ENCODE measurements at regions not wholly inside any gene's neighbourhood (a gene's known extent, or its start where the extent isn't known, plus 50 kb on each side); places are given as distances from the start of the nearest gene placed in this dataset.
A peak's percentile ranks its signal among the peaks of the same experiment; 100 is the strongest.

- DNase-seq (ENCODE audit: low read depth, low spot score): no peak
Observed at GRCh38 chr20:58162986-58163385, 65.5 kb downstream of the ANKRD60 start.

GRCh38 chr20:58161192-58161591 is 67.3 kb downstream of the ANKRD60 start:
- DNase-seq (ENCODE audit: low read depth, low spot score): no peak

- DNase-seq (ENCODE audit: low read depth, low spot score): no peak
Observed at GRCh38 chr20:58160451-58161061, 67.9 kb downstream of the ANKRD60 start.

DNA sequence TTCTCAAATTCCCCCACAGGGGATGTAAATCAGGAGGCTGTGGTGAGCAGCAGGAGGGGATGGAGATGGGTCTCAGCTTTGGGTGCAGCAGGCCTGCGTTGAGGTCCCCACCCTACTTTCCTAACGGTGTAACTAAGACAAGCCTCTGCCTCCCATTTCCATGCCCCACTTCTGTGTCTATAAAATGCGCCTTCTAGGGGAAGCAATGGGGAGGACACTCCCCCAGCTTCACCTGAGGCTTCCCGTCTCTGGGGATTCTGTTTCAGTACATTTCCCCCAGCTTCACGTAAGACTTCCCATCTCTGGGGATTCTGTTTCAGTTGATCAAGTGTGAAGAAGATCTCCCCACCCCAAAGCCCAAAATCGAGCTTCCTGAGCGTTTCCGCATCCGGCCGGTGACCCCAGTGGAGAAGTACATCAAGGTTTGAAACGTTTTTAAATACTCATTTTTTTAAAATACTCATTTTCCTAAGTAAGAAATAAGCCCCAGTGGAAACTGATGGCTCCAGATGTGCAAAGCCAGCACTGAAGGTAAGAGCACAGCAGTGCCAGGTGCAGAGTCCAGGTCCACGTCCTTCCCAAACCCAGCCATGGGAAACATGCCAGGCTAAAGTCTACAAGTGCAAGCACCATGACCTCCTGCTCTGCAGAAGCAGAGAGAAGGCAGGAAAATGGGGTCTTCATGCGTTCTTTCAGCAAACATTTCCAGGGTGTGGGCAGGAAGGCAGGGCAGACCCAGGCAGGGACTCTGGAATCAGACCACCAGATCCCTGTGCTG is 73.1 kb downstream of the ANKRD60 start:
- DNase-seq (ENCODE audit: low read depth, low spot score): no peak

DNA sequence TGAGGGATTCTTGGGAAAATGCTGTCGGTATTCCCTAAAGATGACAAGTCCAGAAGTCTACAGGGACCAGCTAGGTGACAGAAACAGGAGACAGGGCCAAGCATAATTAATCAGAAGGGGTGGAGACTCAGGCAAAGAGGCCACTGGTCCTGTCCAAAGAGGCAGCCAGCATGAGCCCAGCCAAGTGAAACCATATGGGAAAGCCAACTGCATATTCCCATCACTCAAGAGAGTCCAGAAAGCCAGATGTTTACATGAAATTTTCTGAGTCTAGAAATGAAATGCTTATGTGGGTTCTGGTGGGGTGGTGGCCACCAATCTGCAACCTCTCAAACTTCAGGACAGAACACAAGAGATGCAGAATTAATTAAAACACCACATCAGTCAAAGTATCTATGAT is 74.3 kb downstream of the ANKRD60 start:
- DNase-seq (ENCODE audit: low read depth, low spot score): no peak

GRCh38 chr20:58153121-58153520 is 75.3 kb downstream of the ANKRD60 start:
- no peak for DNase-seq (ENCODE audit: low read depth, low spot score)

DNA sequence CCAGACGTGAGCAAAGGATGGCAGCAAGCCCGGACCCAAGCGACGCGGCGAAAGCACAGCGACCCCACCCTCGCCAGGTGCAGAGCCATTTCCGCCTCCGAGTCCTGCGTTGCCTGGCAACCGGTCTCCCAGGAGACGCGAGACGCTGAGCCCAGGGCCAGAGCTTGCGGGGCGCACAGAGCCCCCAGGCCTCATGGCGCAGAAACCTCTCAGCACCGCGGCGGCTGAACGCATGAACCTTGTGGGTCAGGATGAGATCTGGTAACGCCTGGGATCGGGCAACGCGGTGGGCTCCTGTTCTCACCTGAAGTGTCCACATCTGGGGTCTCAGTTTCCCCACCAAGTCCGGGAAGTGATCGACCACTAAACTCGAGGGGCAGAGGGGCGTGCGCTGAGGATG is 77.7 kb downstream of the ANKRD60 start:
- peak; percentile 56 for DNase-seq (ENCODE audit: low read depth, low spot score)

DNA sequence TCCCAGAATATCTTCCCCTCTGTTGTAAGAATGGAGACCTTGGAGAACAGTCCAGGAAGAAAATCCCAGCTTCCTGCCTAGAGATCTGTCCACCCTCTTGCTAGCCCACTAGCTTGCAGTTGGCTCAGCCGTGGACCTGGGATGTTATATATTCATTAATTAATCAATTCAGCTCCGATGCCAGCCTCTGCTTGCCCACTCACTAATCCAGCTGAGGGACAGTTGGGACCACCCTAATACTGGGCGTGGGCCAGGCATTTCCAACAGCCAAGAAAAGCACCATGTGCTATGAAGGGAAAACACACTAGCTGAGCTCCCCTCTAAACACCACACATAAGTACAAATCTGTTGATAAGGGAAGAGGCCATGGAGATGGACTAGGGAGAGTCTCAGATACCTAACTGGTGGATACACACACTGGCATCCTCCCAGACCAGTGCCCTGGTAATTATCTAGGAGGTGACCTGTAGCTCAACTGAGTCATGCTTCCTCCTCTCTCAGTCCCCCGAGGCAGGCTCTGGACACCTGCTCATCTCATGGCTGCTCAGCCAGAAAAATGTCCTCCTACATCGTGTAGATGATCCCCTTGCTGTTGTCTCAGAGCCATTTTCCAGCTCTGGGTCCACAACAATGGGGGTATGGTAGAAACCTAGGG is 78.9 kb downstream of the ANKRD60 start:
- no peak for DNase-seq (ENCODE audit: low read depth, low spot score)

GRCh38 chr20:58148891-58149290 is 79.6 kb downstream of the ANKRD60 start:
- no peak for DNase-seq (ENCODE audit: low read depth, low spot score)

GRCh38 chr20:58147628-58148370 is 80.7 kb downstream of the ANKRD60 start:
- DNase-seq (ENCODE audit: low read depth, low spot score): no peak

GRCh38 chr20:58146746-58147140 is 81.7 kb downstream of the ANKRD60 start:
- no peak for DNase-seq (ENCODE audit: low read depth, low spot score)

GRCh38 chr20:58146081-58146745 is 82.2 kb downstream of the ANKRD60 start:
- DNase-seq (ENCODE audit: low read depth, low spot score): no peak

DNA sequence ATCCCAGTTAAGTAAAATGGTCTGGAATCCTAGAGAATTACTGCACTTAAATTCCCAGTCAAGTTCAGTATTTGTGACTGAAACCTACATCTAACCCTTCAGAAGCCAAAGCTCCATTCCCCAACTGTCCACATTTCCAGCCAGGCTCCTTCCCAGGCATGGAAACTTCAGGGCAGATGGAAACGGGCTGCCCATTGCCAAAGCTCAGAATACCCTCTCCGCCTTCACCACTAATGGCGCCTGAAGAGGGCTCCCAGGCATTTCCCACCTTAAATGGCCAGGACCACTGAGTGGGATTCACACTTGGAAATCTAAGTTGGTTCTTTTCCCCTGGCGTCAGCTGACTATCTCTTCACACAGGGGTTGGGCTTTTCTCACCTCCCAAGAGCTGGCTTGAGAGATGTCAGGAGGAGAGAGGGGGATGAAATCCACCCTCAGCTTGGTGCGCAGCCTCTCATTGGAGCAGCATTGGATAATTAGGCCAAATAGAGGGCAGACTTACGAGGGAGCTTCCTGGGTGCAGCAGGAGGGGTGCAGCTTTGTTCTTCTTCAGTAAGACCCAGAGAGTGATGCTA is 82.9 kb downstream of the ANKRD60 start:
- DNase-seq (ENCODE audit: low read depth, low spot score): no peak

- DNase-seq (ENCODE audit: low read depth, low spot score): no peak
Observed at GRCh38 chr20:58144096-58144495, 84.4 kb downstream of the ANKRD60 start.

GRCh38 chr20:58143531-58143930 is 84.9 kb downstream of the ANKRD60 start:
- no peak for DNase-seq (ENCODE audit: low read depth, low spot score)

DNA sequence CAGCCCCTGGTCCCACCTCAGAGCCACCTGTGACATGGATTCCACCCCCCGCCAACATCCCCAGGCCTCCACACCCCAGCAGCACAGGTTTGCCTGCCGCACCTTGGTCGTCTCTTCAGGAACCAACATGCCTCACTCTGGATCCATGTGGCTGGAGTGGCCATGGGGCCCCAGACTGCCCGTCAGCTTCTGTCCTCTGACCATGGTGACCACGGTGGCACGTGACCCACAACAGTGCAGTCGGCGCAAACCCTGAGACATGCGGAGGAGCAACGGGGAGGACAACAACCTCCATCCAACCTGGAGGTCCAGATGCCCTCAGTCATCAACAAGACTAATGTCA is 85.6 kb downstream of the ANKRD60 start:
- DNase-seq (ENCODE audit: low read depth, low spot score): no peak

DNA sequence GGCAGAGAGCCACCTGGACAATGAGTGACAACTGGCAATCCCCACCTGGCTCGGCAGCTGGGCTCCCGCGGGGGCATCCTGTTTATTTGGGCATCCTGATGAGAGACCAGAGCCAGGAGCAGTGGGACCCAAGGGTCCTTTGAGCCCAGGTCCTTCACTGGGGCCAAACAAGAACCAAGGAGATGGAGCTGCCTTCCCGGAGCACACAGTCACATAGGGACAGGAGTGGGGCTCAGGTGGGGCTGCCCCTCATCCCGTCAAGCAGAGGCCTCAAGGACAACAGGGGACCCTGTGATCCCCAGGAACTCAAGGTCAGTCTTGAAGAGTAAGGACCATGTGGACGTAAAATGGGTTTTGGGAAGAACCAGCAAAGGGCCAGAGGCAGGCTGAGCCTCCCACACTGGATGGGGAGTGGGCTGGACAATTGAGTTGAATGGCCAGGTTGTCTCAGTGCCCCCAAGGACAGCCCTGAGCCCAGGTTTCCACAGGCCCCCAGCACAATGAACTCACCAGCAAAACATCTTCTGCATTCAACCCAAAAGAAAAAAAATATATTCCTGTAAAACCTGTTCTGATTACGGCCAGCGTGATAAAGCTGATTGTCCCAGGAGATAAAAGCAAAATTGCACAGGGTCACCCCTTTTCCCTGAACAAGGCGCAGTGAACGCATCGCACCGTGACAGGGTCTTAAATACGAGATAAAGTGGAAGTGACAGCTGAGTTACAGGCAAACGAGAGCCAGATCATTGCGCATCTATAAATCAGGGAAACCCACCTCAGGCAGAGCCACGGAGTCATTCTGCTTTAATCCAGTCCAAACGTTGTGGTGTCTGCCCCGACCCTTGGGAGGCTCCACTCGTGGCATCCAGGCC is 86.2 kb downstream of the ANKRD60 start:
- DNase-seq (ENCODE audit: low read depth, low spot score): no peak

DNA sequence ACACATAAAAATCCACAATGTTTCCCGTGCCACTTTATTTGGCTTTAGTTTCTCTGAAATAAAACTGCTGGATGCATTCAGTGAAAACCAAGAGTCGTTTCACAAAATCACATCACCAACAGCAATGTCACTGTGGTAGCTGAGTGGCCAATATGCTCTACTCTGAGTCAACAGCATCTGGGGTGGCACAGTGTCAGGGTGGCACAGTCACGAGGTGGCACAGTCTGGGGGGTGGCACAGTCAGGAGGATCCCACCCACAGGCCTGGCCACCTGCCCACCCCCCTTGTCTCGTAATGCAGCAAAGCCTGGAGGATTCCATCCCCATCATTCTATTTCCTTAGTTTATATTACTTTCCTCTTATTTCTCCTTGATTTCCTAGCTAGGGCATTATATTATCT is 87.0 kb downstream of the ANKRD60 start:
- no peak for DNase-seq (ENCODE audit: low read depth, low spot score)

- no peak for DNase-seq (ENCODE audit: low read depth, low spot score)
Observed at GRCh38 chr20:58140787-58141425, 87.5 kb downstream of the ANKRD60 start.
